Non-pigmented ciliary epithelial cell (primary cell): ENCODE measurements at regions not wholly inside any gene's neighbourhood (a gene's known extent, or its start where the extent isn't known, plus 50 kb on each side); places are given as distances from the start of the nearest gene placed in this dataset.
A peak's percentile ranks its signal among the peaks of the same experiment; 100 is the strongest.

Experiments
- DNase-seq: peaks from one replicate; pipeline ENCODE4 v3.0.0-alpha.2; 2010; ENCODE audit warnings: low read depth

- peak; percentile 3 for DNase-seq
Measured at GRCh38 chr20:56957737-56958553, 308.5 kb downstream of the BMP7 start.

- no peak for DNase-seq
Measured at GRCh38 chr20:56964901-56965300, 301.5 kb downstream of the BMP7 start.

GRCh38 chr20:56967916-56968315, 298.5 kb downstream of the BMP7 start:
- DNase-seq = no peak

GRCh38 chr20:56968376-56969048, 297.9 kb downstream of the BMP7 start:
- DNase-seq = no peak

- DNase-seq = peak; percentile 22
Measured at GRCh38 chr20:56974499-56975250, 291.8 kb downstream of the BMP7 start.

GRCh38 chr20:56975838-56976237, 290.6 kb downstream of the BMP7 start:
- DNase-seq = no peak

- no peak for DNase-seq
Measured at GRCh38 chr20:56976336-56976735, 290.1 kb downstream of the BMP7 start.

GRCh38 chr20:56978475-56978874, 288.0 kb downstream of the BMP7 start:
- DNase-seq = no peak

GRCh38 chr20:56979125-56979524, 287.3 kb downstream of the BMP7 start:
- DNase-seq = no peak

- no peak for DNase-seq
Measured at GRCh38 chr20:56981301-56981700, 285.1 kb downstream of the BMP7 start.

- no peak for DNase-seq
Measured at GRCh38 chr20:56983813-56984212, 282.6 kb downstream of the BMP7 start.

- no peak for DNase-seq
Measured at GRCh38 chr20:56985066-56985685, 281.3 kb downstream of the BMP7 start.

- no peak for DNase-seq
Measured at GRCh38 chr20:56986476-56986875, 280.0 kb downstream of the BMP7 start.

GRCh38 chr20:56986931-56987720, 279.3 kb downstream of the BMP7 start:
- DNase-seq = no peak

- DNase-seq = no peak
Measured at GRCh38 chr20:56987986-56988385, 278.5 kb downstream of the BMP7 start.

GRCh38 chr20:56988446-56988845, 278.0 kb downstream of the BMP7 start:
- no peak for DNase-seq

- no peak for DNase-seq
Measured at GRCh38 chr20:56989516-56989915, 276.9 kb downstream of the BMP7 start.

GRCh38 chr20:56993020-56993559, 273.4 kb downstream of the BMP7 start:
- DNase-seq = no peak

- DNase-seq = no peak
Measured at GRCh38 chr20:56994006-56994405, 272.4 kb downstream of the BMP7 start.

- no peak for DNase-seq
Measured at GRCh38 chr20:56995149-56995548, 271.3 kb downstream of the BMP7 start.

GRCh38 chr20:56995635-56996075, 270.8 kb downstream of the BMP7 start:
- no peak for DNase-seq
